Choroid plexus epithelial cell (primary cell): ENCODE measurements at regions not wholly inside any gene's neighbourhood (a gene's known extent, or its start where the extent isn't known, plus 50 kb on each side); places are given as distances from the start of the nearest gene placed in this dataset.
"Not testable (repeated sequence)": the region's sequence is repeated elsewhere in the genome, so short reads cannot be mapped to it uniquely, and the experiment has no call there.

Experiments used
- DNase-seq: peaks from one replicate; pipeline ENCODE4 v3.0.0-alpha.2; 2010; ENCODE audit warnings: low read depth
- H3K4me3 ChIP-seq: 2 replicates; pipeline ENCODE4 v1.5.1; 2011; ENCODE audit warnings: low read depth, mild to moderate bottlenecking, control low read depth, low read length, moderate library complexity
- CTCF ChIP-seq: conservative IDR thresholded peaks from 2 replicates; pipeline ENCODE4 v1.5.1; 2011; ENCODE audit warnings: low read depth, mild to moderate bottlenecking, control low read depth, inconsistent platforms, low read length, moderate library complexity

DNA sequence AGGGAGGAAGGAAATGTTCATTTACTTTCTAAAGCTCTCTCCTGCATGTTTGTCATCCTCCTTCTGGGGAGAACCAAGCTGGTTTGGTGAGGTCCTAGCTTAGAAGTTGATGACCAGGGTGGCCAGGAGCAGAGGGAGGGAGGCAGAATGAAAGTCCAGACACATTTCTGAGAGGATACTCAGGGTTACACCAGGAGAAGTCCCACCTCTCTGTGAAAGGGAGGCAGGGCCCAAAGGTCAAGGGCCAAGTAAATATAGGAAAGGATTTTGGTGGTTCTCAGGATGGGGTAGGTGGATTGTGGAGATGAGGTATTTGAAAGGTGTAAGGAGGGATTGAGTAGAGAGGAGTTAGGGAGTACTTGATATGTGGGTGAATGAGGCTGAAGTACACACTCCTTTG, 58.0 kb upstream of the FBXO11 start:
- TF ChIP-seq CTCF: no peak
- no peak overlapping the region for H3K4me3 ChIP-seq
- DNase-seq: no peak

DNA sequence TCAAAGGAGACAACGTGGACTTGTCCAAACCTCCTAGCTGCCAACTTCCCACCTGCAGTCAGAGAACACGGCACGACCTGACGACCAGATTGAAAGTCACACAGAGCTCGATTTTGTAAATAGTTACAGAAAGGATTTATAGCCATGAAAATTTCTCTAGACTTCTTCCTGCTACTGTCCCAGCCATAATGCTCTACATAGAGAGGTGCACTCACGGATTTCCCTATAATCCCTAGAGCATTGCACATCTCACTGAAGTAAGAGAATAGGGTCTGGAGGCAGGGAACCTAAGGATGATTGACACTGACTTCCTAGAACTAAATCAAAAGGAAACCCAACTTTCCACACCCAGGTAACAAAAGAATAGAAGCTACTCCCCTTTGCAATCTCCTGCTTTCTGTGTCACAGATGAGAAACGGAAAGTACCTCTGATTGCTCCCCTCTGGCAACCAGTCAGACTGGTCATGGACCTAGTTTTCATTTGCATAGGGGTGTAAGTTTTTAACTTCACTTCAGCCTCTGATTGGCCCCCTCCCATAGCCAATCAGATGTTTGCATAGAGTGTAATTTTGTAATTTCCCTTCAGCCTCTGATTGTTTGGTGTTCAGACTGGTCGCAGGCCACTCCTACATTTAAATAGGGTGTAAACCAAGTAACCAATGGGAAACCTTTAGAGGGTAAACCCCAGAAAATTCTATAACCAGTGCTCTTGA, 58.6 kb upstream of the FBXO11 start:
- no peak for TF ChIP-seq CTCF
- H3K4me3 ChIP-seq: no peak overlapping the region
- no peak for DNase-seq

DNA sequence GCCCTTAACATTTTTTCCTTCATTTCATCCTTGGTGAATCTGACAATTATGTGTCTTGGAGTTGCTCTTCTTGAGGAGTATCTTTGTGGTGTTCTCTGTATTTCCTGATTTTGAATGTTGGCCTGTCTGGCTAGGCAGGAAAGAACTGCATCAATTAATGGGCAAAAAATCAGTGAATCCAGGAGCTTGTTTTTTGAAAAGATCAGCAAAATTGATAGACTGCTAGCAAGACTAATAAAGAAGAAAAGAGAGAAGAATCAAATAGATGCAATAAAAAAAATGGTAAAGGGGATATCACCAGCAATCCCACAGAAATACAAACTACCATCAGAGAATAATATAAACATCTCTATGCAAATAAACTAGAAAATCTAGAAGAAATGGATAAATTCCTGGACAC, 70.4 kb upstream of the FBXO11 start:
- DNase-seq, H3K4me3 ChIP-seq: not testable (repeated sequence)

DNA sequence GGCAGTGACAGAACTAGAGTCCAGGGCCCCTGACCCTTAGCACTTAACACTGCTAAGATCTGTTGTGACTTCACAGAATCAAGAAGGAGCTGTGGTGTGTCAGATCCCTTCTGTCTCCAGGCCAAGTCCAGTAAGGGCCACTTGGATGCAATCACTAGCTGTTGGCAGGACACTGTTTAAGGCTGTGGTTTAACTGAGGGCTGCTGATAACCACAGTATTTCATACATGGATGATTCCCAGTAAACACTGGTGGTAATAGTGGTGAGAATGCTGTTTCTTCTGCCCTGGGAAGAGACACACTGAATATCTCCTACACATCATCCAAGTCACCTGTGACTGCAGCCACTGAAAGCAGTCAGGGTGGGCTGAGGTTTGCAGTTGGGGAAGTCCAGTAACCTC, 77.7 kb upstream of the FBXO11 start:
- H3K4me3 ChIP-seq: no peak overlapping the region
- TF ChIP-seq CTCF: no peak
- DNase-seq: no peak

DNA sequence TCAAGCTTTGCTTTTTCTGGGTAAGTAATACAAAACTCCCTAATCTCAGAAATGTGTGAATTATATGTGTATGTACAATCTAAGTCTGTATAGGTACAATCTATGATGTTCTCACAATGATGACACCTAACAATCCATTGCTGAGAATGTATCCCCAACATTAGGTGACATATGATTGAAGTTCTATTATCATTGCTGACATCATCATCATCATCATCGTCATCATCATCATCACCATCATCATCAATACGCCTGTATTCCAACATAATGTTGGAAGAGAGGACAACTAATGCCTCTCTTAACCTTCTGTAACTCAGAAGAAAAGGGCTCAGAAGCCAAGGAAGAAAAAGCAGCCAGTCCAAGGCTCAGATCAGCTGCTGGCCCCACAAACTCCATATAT, 84.2 kb upstream of the FBXO11 start:
- DNase-seq: no peak
- no peak for TF ChIP-seq CTCF
- H3K4me3 ChIP-seq: no peak overlapping the region

DNA sequence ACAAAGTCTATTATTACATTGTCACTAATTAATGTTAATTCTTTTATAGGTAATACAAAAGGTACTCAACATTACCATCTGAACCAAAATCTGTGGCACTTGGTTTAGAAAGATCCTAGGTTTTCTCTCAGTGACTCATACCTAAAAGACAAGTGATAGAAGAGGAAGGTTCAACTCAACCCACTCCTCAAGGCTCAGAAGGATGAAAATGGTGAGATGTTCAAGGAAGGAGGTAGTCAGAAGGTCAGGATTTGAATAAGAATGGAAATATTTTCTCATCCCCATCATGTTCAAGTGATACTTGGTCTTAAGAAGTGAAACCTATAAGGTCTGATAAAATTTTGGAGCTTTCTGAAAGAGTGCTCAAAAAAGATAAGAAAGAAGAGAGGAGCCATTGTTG, 86.4 kb upstream of the FBXO11 start:
- DNase-seq: no peak
- no peak for TF ChIP-seq CTCF
- no peak overlapping the region for H3K4me3 ChIP-seq

- TF ChIP-seq CTCF: no peak
- no peak overlapping the region for H3K4me3 ChIP-seq
- no peak for DNase-seq
Observed at GRCh38 chr2:47996808-47997207, 90.5 kb upstream of the FBXO11 start.
